OCI-LY3 (cell line): ENCODE measurements at regions not wholly inside any gene's neighbourhood (a gene's known extent, or its start where the extent isn't known, plus 50 kb on each side); places are given as distances from the start of the nearest gene placed in this dataset.

ENCODE experiments used
- CTCF ChIP-seq: fragments of 200-600, 300-600 bp; sonication (generic); IDR thresholded peaks from 2 replicates; pipeline ENCODE4 v1.5.1; 2014; ENCODE audit warnings: antibody characterized with exemption, low read length, low read depth
- EZH2phosphoT487 ChIP-seq: fragments of 200-600 bp; shearing (Covaris generic); IDR thresholded peaks from 2 replicates; pipeline ENCODE4 v1.6.1; 2018; ENCODE audit warnings: antibody characterized with exemption, mixed run types, low read depth

DNA sequence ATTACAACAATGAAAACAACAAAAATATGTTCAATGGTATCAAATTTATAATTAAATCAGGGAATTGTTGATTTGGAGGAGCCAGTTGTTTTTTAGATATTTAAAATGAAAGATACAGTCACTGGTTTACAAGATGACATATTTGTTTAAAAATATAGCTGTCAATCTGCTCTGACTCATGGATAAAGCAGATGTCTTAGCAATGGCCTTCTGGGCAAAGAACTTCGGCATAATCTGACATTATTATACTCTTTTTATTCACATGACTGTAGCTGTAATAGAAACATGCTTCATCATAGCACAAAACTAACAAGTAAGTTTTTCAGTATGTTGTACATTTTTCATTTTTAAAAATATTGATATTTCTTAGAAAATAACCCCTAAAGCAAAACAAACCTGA lies 267.4 kb downstream of the CENPW start:
- no peak for TF ChIP-seq CTCF
- no peak for TF ChIP-seq EZH2phosphoT487
